IMR-90 (cell line): ENCODE measurements at regions not wholly inside any gene's neighbourhood (a gene's known extent, or its start where the extent isn't known, plus 50 kb on each side); places are given as distances from the start of the nearest gene placed in this dataset.

Source experiments
- ATAC-seq: fragments of 200-7000 bp; cut with Tn5 transposase; 2 replicates; pipeline ENCODE4 v1.9.1; 2020; ENCODE audit warnings: low read depth, mild to moderate bottlenecking, moderate library complexity
- BruUV-seq: library from RNA; stranded (reverse); fragments of 400-500 nt; replicated peaks from 2 replicates; lab custom pipeline; 2021; lab: Mats Ljungman, UMichigan
- CTCF ChIA-PET: fragments of 300-600 bp; formaldehyde crosslinking; extraction: SDS; loops from one replicate; lab custom pipeline; 2021; ENCODE audit warnings: antibody characterized with exemption; lab: Yijun Ruan, JAX
- POLR2A ChIA-PET: fragments of 300-600 bp; sonication (Branson Sonifier 250); formaldehyde crosslinking; loops from one replicate; lab custom pipeline; 2022; ENCODE audit warnings: antibody characterized with exemption; ENCODE audit not compliant: unreplicated experiment; lab: Charles Lee
- DNase-seq: peaks from one replicate; pipeline ENCODE4 v3.0.0; 2013
- H2AFZ ChIP-seq: replicated peaks from 2 replicates; pipeline ENCODE3; 2013; ENCODE audit warnings: low read length, mild to moderate bottlenecking; ENCODE audit not compliant: poor library complexity
- H2AK5ac ChIP-seq: 2 replicates; pipeline ENCODE4 v1.6.1; 2013; ENCODE audit warnings: low read depth, low read length, inconsistent platforms
- H2AK9ac ChIP-seq: replicated peaks from 2 replicates; pipeline ENCODE3; 2013; ENCODE audit warnings: mild to moderate bottlenecking, low read depth, low read length, moderate library complexity; ENCODE audit not compliant: poor library complexity
- H2BK120ac ChIP-seq: 2 replicates; pipeline ENCODE4 v1.6.1; 2013; ENCODE audit warnings: low read depth, low read length, inconsistent platforms
- H2BK15ac ChIP-seq: 3 replicates; pipeline ENCODE4 v1.6.1; 2013; ENCODE audit warnings: low read depth, low read length, inconsistent platforms
- H2BK20ac ChIP-seq: 2 replicates; pipeline ENCODE4 v1.6.1; 2013; ENCODE audit warnings: low read depth, mild to moderate bottlenecking, inconsistent platforms, low read length, moderate library complexity
- H2BK5ac ChIP-seq: 2 replicates; pipeline ENCODE4 v1.6.1; 2013; ENCODE audit warnings: mild to moderate bottlenecking, low read depth, low read length, inconsistent platforms; ENCODE audit not compliant: poor library complexity, severe bottlenecking
- H3K14ac ChIP-seq: replicated peaks from 2 replicates; pipeline ENCODE4 v1.6.1; 2013; ENCODE audit warnings: low read depth, low read length, inconsistent platforms
- H3K18ac ChIP-seq: 2 replicates; pipeline ENCODE4 v1.6.1; 2013; ENCODE audit warnings: low read depth, low read length, control low read depth
- H3K23ac ChIP-seq: 2 replicates; pipeline ENCODE4 v1.6.1; 2013; ENCODE audit warnings: low read depth, low read length, inconsistent platforms
- H3K27ac ChIP-seq: 2 replicates; pipeline ENCODE4 v1.5.1; 2013; ENCODE audit warnings: mild to moderate bottlenecking, control low read depth, low read length; ENCODE audit not compliant: insufficient read depth
- H3K27me3 ChIP-seq: 2 replicates; pipeline ENCODE4 v1.6.1; 2013; ENCODE audit warnings: low read length; ENCODE audit not compliant: control insufficient read depth, insufficient read depth
- H3K36me3 ChIP-seq: 2 replicates; pipeline ENCODE4 v1.6.1; 2013; ENCODE audit warnings: low read length, mixed read lengths; ENCODE audit not compliant: control insufficient read depth, insufficient read depth
- H3K4ac ChIP-seq: 2 replicates; pipeline ENCODE4 v1.6.1; 2013; ENCODE audit warnings: low read depth, low read length, inconsistent platforms
- H3K4me1 ChIP-seq: 2 replicates; pipeline ENCODE4 v1.6.1; 2013; ENCODE audit warnings: low read length, mixed read lengths; ENCODE audit not compliant: control insufficient read depth, insufficient read depth
- H3K4me2 ChIP-seq: 2 replicates; pipeline ENCODE4 v1.6.1; 2013; ENCODE audit warnings: low read depth, mild to moderate bottlenecking, control low read depth, low read length, moderate library complexity
- H3K4me3 ChIP-seq: 2 replicates; pipeline ENCODE4 v1.5.1; 2013; ENCODE audit warnings: low read depth, mild to moderate bottlenecking, control low read depth, low read length, moderate library complexity; ENCODE audit not compliant: insufficient read depth
- H3K56ac ChIP-seq: 2 replicates; pipeline ENCODE4 v1.6.1; 2013; ENCODE audit warnings: low read length, inconsistent platforms; ENCODE audit not compliant: insufficient read depth; ENCODE audit errors: extremely low read depth
- H3K79me1 ChIP-seq, 2 experiments: 2 replicates each; pipeline ENCODE4 v1.6.1; 2013; ENCODE audit warnings: low read length in 2 of 2, inconsistent platforms in 1 of 2, low read depth in 1 of 2
- H3K9ac ChIP-seq: 2 replicates; pipeline ENCODE4 v1.6.1; 2013; ENCODE audit warnings: low read depth, low read length, control low read depth
- H3K9me1 ChIP-seq: 2 replicates; pipeline ENCODE4 v1.6.1; 2013; ENCODE audit warnings: low read length, inconsistent platforms; ENCODE audit not compliant: insufficient read depth
- H3K9me3 ChIP-seq: 2 replicates; pipeline ENCODE4 v1.6.1; 2013; ENCODE audit warnings: low read length; ENCODE audit not compliant: control insufficient read depth, insufficient read depth
- H4K20me1 ChIP-seq: 2 replicates; pipeline ENCODE4 v1.6.1; 2013; ENCODE audit warnings: low read length, inconsistent platforms; ENCODE audit not compliant: insufficient read depth
- H4K5ac ChIP-seq: 2 replicates; pipeline ENCODE4 v1.6.1; 2013; ENCODE audit warnings: mild to moderate bottlenecking, low read depth, low read length, control low read depth
- H4K8ac ChIP-seq, 2 experiments: 2 replicates each; pipeline ENCODE4 v1.6.1; 2013; ENCODE audit warnings: low read depth in 2 of 2, low read length in 2 of 2, control low read depth in 1 of 2, inconsistent platforms in 1 of 2
- H4K91ac ChIP-seq: 2 replicates; pipeline ENCODE4 v1.6.1; 2013; ENCODE audit warnings: low read depth, low read length, inconsistent platforms; ENCODE audit not compliant: insufficient read depth
- CEBPB ChIP-seq: IDR thresholded peaks from 2 replicates; pipeline ENCODE4 v1.6.1; 2012; ENCODE audit warnings: low read depth, low read length, improper control_type of control experiment
- CHD1 ChIP-seq: IDR thresholded peaks from 2 replicates; pipeline ENCODE4 v1.6.1; 2012; ENCODE audit warnings: low read depth, low read length, improper control_type of control experiment
- FOS ChIP-seq: fragments of 150-350 bp; IDR thresholded peaks from 2 replicates; pipeline ENCODE4 v1.6.1; 2016; ENCODE audit warnings: low read depth, low read length
- MAFK ChIP-seq: IDR thresholded peaks from 2 replicates; pipeline ENCODE4 v1.6.1; 2012; ENCODE audit warnings: low read depth, low read length, improper control_type of control experiment
- MAZ ChIP-seq: IDR thresholded peaks from 2 replicates; pipeline ENCODE4 v1.6.1; 2012; ENCODE audit warnings: low read depth, mild to moderate bottlenecking, low read length, improper control_type of control experiment, moderate library complexity, borderline replicate concordance
- MXI1 ChIP-seq: IDR thresholded peaks from 2 replicates; pipeline ENCODE4 v1.6.1; 2012; ENCODE audit warnings: low read depth, mild to moderate bottlenecking, low read length, moderate library complexity, borderline replicate concordance
- NFE2L2 ChIP-seq: fragments of 150-350 bp; IDR thresholded peaks from 2 replicates; pipeline ENCODE4 v1.6.1; 2016; ENCODE audit warnings: low read depth, mild to moderate bottlenecking, low read length
- POLR2A ChIP-seq: IDR thresholded peaks from 2 replicates; pipeline ENCODE4 v1.6.1; 2012; ENCODE audit warnings: mild to moderate bottlenecking, low read depth, low read length
- RAD21 ChIP-seq: IDR thresholded peaks from 2 replicates; pipeline ENCODE4 v1.6.1; 2012; ENCODE audit warnings: low read length, improper control_type of control experiment
- RCOR1 ChIP-seq: IDR thresholded peaks from 2 replicates; pipeline ENCODE4 v1.6.1; 2012; ENCODE audit warnings: mild to moderate bottlenecking, low read length, improper control_type of control experiment; ENCODE audit not compliant: insufficient replicate concordance
- USF2 ChIP-seq: fragments of 150-350 bp; IDR thresholded peaks from 2 replicates; pipeline ENCODE4 v1.6.1; 2017; ENCODE audit warnings: mild to moderate bottlenecking, antibody characterized with exemption, low read length, low read depth
- WGBS, 2 experiments: methylation state at CpG; one replicate each; pipeline versions ENCODE4 v1.1.5 to v1.1.7; 2013; ENCODE audit warnings: missing lambda C conversion rate in 2 of 2; ENCODE audit not compliant: insufficient read length in 1 of 2; ENCODE audit errors: extremely low coverage in 2 of 2; 5-methylcytosine and 5-hydroxymethylcytosine counted together
- dilution Hi-C: fragments of 300-500 bp; cut with HindIII; formaldehyde crosslinking; loops from one replicate; pipeline ENCODE4 v1.14.3; 2018; ENCODE audit warnings: low sequenced_read_pairs; ENCODE audit not compliant: unreplicated experiment
- in situ Hi-C: fragments of 300-500 bp; cut with MboI; formaldehyde crosslinking; loops from 3 replicates; pipeline ENCODE4 v1.14.3; 2019; ENCODE audit warnings: low sequenced_read_pairs, inconsistent platforms, mixed read lengths
- intact Hi-C: fragments of 100-400 bp; cut with micrococcal nuclease; formaldehyde crosslinking; loops from 2 replicates; pipeline ENCODE4 v1.10.0; 2022

GRCh38 chr13:109853153-109853552 is 66.8 kb upstream of the IRS2 start:
- Histone ChIP-seq H2BK20ac (no peak overlapping the region), H3K18ac (no peak overlapping the region), H3K23ac (no peak overlapping the region), H3K9me1 (no peaks in the 10 kb centered on the region), H3K9ac (no peak overlapping the region), H4K91ac (no peak overlapping the region), H4K5ac (no peak overlapping the region), H3K27me3 (peaks cover 11% of the 10 kb centered on the region), H3K14ac (no peak overlapping the region), H2AK9ac (no peak overlapping the region), H3K9me3 (no peaks in the 10 kb centered on the region), H3K27ac (no peak overlapping the region), H3K4me1 (no peaks in the 10 kb centered on the region), H3K36me3 (no peaks in the 10 kb centered on the region), H3K4ac (no peak overlapping the region), H3K4me2 (no peak overlapping the region), H2AK5ac (no peak overlapping the region), H2AFZ (no peak overlapping the region), H3K4me3 (no peak overlapping the region), H4K8ac (no peak overlapping the region), H2BK15ac (no peak overlapping the region), H4K20me1 (no peaks in the 10 kb centered on the region), H3K79me1 (no peaks in the 10 kb centered on the region), H3K56ac (no peak overlapping the region), H2BK120ac (no peak overlapping the region), H2BK5ac (no peak overlapping the region)
- ChIA-PET POLR2A (no interaction called here), CTCF (no interaction called here)
- no TSS peak for BruUV-seq
- intact Hi-C loops (no loop called here), dilution Hi-C loops (no loop called here), in situ Hi-C loops (no loop called here)
- DNase-seq (no peak), ATAC-seq (no peak)
- TF ChIP-seq CHD1 (no peak), FOS (no peak), MAFK (no peak), RCOR1 (no peak), MXI1 (no peak), NFE2L2 (no peak), MAZ (no peak), POLR2A (no peak), RAD21 (no peak), USF2 (no peak), CEBPB (no peak)
- WGBS, 2 experiments, result 75% methylated on average over 2 of the region's 5 CpGs; no CpG with 5 or more reads in 1 of the 2 experiments
